K562 (cell line): ENCODE measurements at regions not wholly inside any gene's neighbourhood (a gene's known extent, or its start where the extent isn't known, plus 50 kb on each side); places are given as distances from the start of the nearest gene placed in this dataset.

ENCODE experiments used
- ATAC-seq: fragments of 200-7000 bp; cut with Tn5 transposase; 3 replicates; pipeline ENCODE4 v1.9.1; 2020; ENCODE audit warnings: moderate library complexity
- BruUV-seq: library from RNA; stranded (reverse); fragments of 400-500 nt; replicated peaks from 2 replicates; lab custom pipeline; 2021; lab: Mats Ljungman, UMichigan
- CTCF ChIA-PET: fragments of 300-600 bp; formaldehyde crosslinking; extraction: SDS; loops from one replicate; lab custom pipeline; 2021; ENCODE audit warnings: low intra/inter-chr PET ratio; lab: Yijun Ruan, JAX
- POLR2A ChIA-PET: fragments of 300-600, 350-650 bp; sonication (Branson Sonifier 250); formaldehyde crosslinking; extraction: SDS; loops from one replicate; lab custom pipeline; 2021; ENCODE audit warnings: antibody characterized with exemption, inconsistent platforms; lab: Yijun Ruan, JAX
- DNase-seq, 4 experiments: peaks; one replicate each; pipeline versions ENCODE4 v3.0.0 to v3.0.0-alpha.2; 2011 to 2018; ENCODE audit warnings: low spot score in 3 of 4, mixed read lengths in 3 of 4; ENCODE audit errors: extremely low read depth in 1 of 4
- FAIRE-seq: peaks from 2 replicates; lab custom pipeline; 2011; peaks lifted over from hg19 to GRCh38; lab: Jason Lieb, UNC
- H2AFZ ChIP-seq: 2 replicates; pipeline ENCODE4 v1.6.0; 2011; ENCODE audit warnings: low read depth, low read length, control low read depth, inconsistent platforms
- H3K27ac ChIP-seq: fragments of 200-600 bp; 3 replicates; pipeline ENCODE4 v1.8.0; 2011; ENCODE audit warnings: low read depth, mild to moderate bottlenecking, control low read depth, inconsistent platforms, low read length, moderate library complexity, mixed read lengths; ENCODE audit errors: extremely low read depth
- H3K27me3 ChIP-seq, 2 experiments: fragments of 300-600 bp in 1 of 2; 2 replicates in 1 of 2; 3 replicates in 1 of 2; pipeline versions ENCODE4 v1.6.0 to v1.8.0; 2011; ENCODE audit warnings: inconsistent platforms in 2 of 2, low read length in 2 of 2, mild to moderate bottlenecking in 1 of 2, mixed read lengths in 1 of 2, moderate library complexity in 1 of 2; ENCODE audit not compliant: control insufficient read depth in 2 of 2, insufficient read depth in 2 of 2
- H3K36me3 ChIP-seq: fragments of 300-600 bp; 3 replicates; pipeline ENCODE4 v1.8.0; 2011; ENCODE audit warnings: mild to moderate bottlenecking, low read length, inconsistent platforms; ENCODE audit not compliant: control insufficient read depth, insufficient read depth
- H3K4me1 ChIP-seq, 2 experiments: fragments of 200-600 bp in 1 of 2; replicated peaks in 1 of 2; 2 replicates in 1 of 2; 3 replicates in 1 of 2; pipeline versions ENCODE4 v1.5.1 to v1.8.0; 2011; ENCODE audit warnings: inconsistent platforms in 2 of 2, low read length in 2 of 2, mild to moderate bottlenecking in 1 of 2, mixed read lengths in 1 of 2, moderate library complexity in 1 of 2; ENCODE audit not compliant: control insufficient read depth in 2 of 2, insufficient read depth in 2 of 2
- H3K4me2 ChIP-seq: 2 replicates; pipeline ENCODE4 v1.6.1; 2011; ENCODE audit warnings: low read length, control low read depth, inconsistent platforms, mixed read lengths; ENCODE audit not compliant: insufficient read depth
- H3K4me3 ChIP-seq: fragments of 200-600 bp; sonication (generic), shearing (Covaris generic); 2 replicates; pipeline ENCODE4 v1.5.1; 2016; ENCODE audit warnings: control low read depth, inconsistent platforms
- H3K79me2 ChIP-seq: fragments of 200-600 bp; 3 replicates; pipeline ENCODE4 v1.8.0; 2011; ENCODE audit warnings: low read length, inconsistent platforms; ENCODE audit not compliant: control insufficient read depth, insufficient read depth
- H3K9ac ChIP-seq, 2 experiments: 2 replicates each; pipeline versions ENCODE4 v1.6.0 to v1.6.1; 2011; ENCODE audit warnings: low read depth in 2 of 2, low read length in 2 of 2, control low read depth in 1 of 2, inconsistent platforms in 1 of 2, mild to moderate bottlenecking in 1 of 2, mixed read lengths in 1 of 2; ENCODE audit not compliant: insufficient read depth in 1 of 2
- H3K9me1 ChIP-seq: one replicate; pipeline ENCODE4 v1.6.0; 2011; ENCODE audit warnings: inconsistent platforms, mild to moderate bottlenecking, low read length, moderate library complexity; ENCODE audit not compliant: control insufficient read depth, insufficient read depth
- H3K9me3 ChIP-seq: replicated peaks from 2 replicates; pipeline ENCODE4 v1.5.1; 2011; ENCODE audit warnings: low read depth, low read length, inconsistent platforms; ENCODE audit not compliant: control insufficient read depth, insufficient read depth
- H4K20me1 ChIP-seq: replicated peaks from 2 replicates; pipeline ENCODE4 v1.6.1; 2011; ENCODE audit warnings: low read length, inconsistent platforms, mixed read lengths; ENCODE audit not compliant: control insufficient read depth, insufficient read depth
- ARHGAP35 ChIP-seq: fragments of 450-650 bp; IDR thresholded peaks from 2 replicates; pipeline ENCODE4 v1.6.1; 2018; ENCODE audit not compliant: partially characterized antibody
- ARID3B ChIP-seq: fragments of 250-450 bp; sonication (Bioruptor Pico); IDR thresholded peaks from 2 replicates; pipeline ENCODE4 v1.4.0; 2020; ENCODE audit warnings: borderline replicate concordance
- CBFB ChIP-seq: sonication (generic); formaldehyde crosslinking; IDR thresholded peaks from 2 replicates; pipeline ENCODE4 v1.4.0; 2020; ENCODE audit warnings: mild to moderate bottlenecking, missing genetic modification reagents
- ELF4 ChIP-seq: fragments of 450-650 bp; formaldehyde crosslinking; IDR thresholded peaks from 2 replicates; pipeline ENCODE4 v1.4.0; 2022; ENCODE audit warnings: missing genetic modification characterization
- HDAC2 ChIP-seq: fragments of 450-650 bp; IDR thresholded peaks from 2 replicates; pipeline ENCODE4 v1.6.1; 2016; ENCODE audit warnings: mild to moderate bottlenecking
- MTA2 ChIP-seq: fragments of 450-650 bp; IDR thresholded peaks from 2 replicates; pipeline ENCODE4 v1.6.1; 2016; ENCODE audit warnings: low read depth
- NEUROD1 ChIP-seq: fragments of 150-350 bp; IDR thresholded peaks from 2 replicates; pipeline ENCODE4 v1.6.1; 2014; ENCODE audit warnings: borderline replicate concordance, low read length, low read depth; ENCODE audit not compliant: partially characterized antibody
- NFXL1 ChIP-seq: fragments of 450-650 bp; formaldehyde crosslinking; IDR thresholded peaks from 2 replicates; pipeline ENCODE4 v1.4.0; 2021; ENCODE audit warnings: mild to moderate bottlenecking
- SMARCA5 ChIP-seq: fragments of 450-650 bp; IDR thresholded peaks from 2 replicates; pipeline ENCODE4 v1.6.1; 2016
- ZKSCAN8 ChIP-seq: fragments of 200-800 bp; sonication (Bioruptor generic); IDR thresholded peaks from 2 replicates; pipeline ENCODE4 v1.6.1; 2016; ENCODE audit warnings: missing genetic modification characterization, missing compliant biosample characterization
- WGBS: fragments of 100-300 bp; shearing (Covaris generic); methylation state at CpG from one replicate; pipeline ENCODE4 v1.1.6; 2016; ENCODE audit warnings: low coverage, mixed read lengths; ENCODE audit not compliant: insufficient coverage; ENCODE audit errors: missing lambda C conversion rate; 5-methylcytosine and 5-hydroxymethylcytosine counted together
- in situ Hi-C: fragments of 300-500 bp; cut with MboI; formaldehyde crosslinking; loops from 4 replicates; pipeline ENCODE4 v1.15.0; 2018; ENCODE audit warnings: inconsistent platforms, mixed read lengths
- intact Hi-C: fragments of 100-400 bp; cut with micrococcal nuclease; formaldehyde crosslinking; loops from 2 replicates; pipeline ENCODE4 v1.14.2; 2022
- TF ChIP-seq, protein P1 (sequence below): fragments of 450-650 bp; IDR thresholded peaks from 2 replicates; pipeline ENCODE4 v1.7.0; 2016; ENCODE audit warnings: borderline replicate concordance
- TF ChIP-seq, protein P2 (sequence below): sonication (generic); formaldehyde crosslinking; IDR thresholded peaks from 2 replicates; pipeline ENCODE4 v1.8.1; 2023; ENCODE audit warnings: mild to moderate bottlenecking, missing genetic modification reagents
- TF ChIP-seq, protein P3 (sequence below): fragments of 150-350 bp; conservative IDR thresholded peaks from 2 replicates; pipeline ENCODE4 v1.6.1; 2014; ENCODE audit warnings: low read length

GRCh38 chr3:72295962-72296450 is 511.1 kb upstream of the PROK2 start:
- intact Hi-C loops, result no loop called here
- 79% methylated on average over 5 of the region's 7 CpGs for WGBS
- H3K4me1 ChIP-seq, result peaks cover 4 to 6% of the 10 kb centered on the region in 2 experiments; a peak in 4 of 5 replicates
- no peaks in the 10 kb centered on the region for H3K9me3 ChIP-seq
- ATAC-seq (no peak), DNase-seq (no peak), FAIRE-seq (no peak)
- no peaks in the 10 kb centered on the region for H3K9me1 ChIP-seq
- no TSS peak for BruUV-seq
- H3K4me3 ChIP-seq, result no peak overlapping the region
- H3K79me2 ChIP-seq, result no peaks in the 10 kb centered on the region
- H3K36me3 ChIP-seq, result no peaks in the 10 kb centered on the region
- H3K27ac ChIP-seq, result no peak overlapping the region
- CTCF ChIA-PET, result no interaction called here
- H3K27me3 ChIP-seq, result no peaks in the 10 kb centered on the region
- H2AFZ ChIP-seq, result no peak overlapping the region
- POLR2A ChIA-PET, result interaction anchor here (0.6 to 1.0 kb wide), 2 partner anchors 10 to 34 kb away, joined by 3 to 4 read pairs; no protein-coding TSS in a partner anchor
- no peak overlapping the region for H3K9ac ChIP-seq
- no peaks in the 10 kb centered on the region for H4K20me1 ChIP-seq
- in situ Hi-C loops, result no loop called here
- no peak overlapping the region for H3K4me2 ChIP-seq
- TF ChIP-seq, protein P1, sequence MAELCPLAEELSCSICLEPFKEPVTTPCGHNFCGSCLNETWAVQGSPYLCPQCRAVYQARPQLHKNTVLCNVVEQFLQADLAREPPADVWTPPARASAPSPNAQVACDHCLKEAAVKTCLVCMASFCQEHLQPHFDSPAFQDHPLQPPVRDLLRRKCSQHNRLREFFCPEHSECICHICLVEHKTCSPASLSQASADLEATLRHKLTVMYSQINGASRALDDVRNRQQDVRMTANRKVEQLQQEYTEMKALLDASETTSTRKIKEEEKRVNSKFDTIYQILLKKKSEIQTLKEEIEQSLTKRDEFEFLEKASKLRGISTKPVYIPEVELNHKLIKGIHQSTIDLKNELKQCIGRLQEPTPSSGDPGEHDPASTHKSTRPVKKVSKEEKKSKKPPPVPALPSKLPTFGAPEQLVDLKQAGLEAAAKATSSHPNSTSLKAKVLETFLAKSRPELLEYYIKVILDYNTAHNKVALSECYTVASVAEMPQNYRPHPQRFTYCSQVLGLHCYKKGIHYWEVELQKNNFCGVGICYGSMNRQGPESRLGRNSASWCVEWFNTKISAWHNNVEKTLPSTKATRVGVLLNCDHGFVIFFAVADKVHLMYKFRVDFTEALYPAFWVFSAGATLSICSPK, result no peak
- TF ChIP-seq ARID3B (CRISPR knock-in tag), result no peak
- TF ChIP-seq HDAC2, result no peak
- no peak for TF ChIP-seq ELF4
- TF ChIP-seq ZKSCAN8 (CRISPR knock-in tag), result no peak
- TF ChIP-seq, protein P2, sequence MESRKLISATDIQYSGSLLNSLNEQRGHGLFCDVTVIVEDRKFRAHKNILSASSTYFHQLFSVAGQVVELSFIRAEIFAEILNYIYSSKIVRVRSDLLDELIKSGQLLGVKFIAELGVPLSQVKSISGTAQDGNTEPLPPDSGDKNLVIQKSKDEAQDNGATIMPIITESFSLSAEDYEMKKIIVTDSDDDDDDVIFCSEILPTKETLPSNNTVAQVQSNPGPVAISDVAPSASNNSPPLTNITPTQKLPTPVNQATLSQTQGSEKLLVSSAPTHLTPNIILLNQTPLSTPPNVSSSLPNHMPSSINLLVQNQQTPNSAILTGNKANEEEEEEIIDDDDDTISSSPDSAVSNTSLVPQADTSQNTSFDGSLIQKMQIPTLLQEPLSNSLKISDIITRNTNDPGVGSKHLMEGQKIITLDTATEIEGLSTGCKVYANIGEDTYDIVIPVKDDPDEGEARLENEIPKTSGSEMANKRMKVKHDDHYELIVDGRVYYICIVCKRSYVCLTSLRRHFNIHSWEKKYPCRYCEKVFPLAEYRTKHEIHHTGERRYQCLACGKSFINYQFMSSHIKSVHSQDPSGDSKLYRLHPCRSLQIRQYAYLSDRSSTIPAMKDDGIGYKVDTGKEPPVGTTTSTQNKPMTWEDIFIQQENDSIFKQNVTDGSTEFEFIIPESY (CRISPR knock-in tag), result no peak
- TF ChIP-seq SMARCA5, result no peak
- no peak for TF ChIP-seq NFXL1 (CRISPR knock-in tag)
- no peak for TF ChIP-seq CBFB (CRISPR knock-in tag)
- TF ChIP-seq, protein P3, sequence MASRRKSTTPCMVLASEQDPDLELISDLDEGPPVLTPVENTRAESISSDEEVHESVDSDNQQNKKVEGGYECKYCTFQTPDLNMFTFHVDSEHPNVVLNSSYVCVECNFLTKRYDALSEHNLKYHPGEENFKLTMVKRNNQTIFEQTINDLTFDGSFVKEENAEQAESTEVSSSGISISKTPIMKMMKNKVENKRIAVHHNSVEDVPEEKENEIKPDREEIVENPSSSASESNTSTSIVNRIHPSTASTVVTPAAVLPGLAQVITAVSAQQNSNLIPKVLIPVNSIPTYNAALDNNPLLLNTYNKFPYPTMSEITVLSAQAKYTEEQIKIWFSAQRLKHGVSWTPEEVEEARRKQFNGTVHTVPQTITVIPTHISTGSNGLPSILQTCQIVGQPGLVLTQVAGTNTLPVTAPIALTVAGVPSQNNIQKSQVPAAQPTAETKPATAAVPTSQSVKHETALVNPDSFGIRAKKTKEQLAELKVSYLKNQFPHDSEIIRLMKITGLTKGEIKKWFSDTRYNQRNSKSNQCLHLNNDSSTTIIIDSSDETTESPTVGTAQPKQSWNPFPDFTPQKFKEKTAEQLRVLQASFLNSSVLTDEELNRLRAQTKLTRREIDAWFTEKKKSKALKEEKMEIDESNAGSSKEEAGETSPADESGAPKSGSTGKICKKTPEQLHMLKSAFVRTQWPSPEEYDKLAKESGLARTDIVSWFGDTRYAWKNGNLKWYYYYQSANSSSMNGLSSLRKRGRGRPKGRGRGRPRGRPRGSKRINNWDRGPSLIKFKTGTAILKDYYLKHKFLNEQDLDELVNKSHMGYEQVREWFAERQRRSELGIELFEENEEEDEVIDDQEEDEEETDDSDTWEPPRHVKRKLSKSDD, result no peak
- TF ChIP-seq NEUROD1, result no peak
- TF ChIP-seq ARHGAP35, result no peak
- no peak for TF ChIP-seq MTA2
